OCI-LY1 (cell line): ENCODE measurements at regions not wholly inside any gene's neighbourhood (a gene's known extent, or its start where the extent isn't known, plus 50 kb on each side); places are given as distances from the start of the nearest gene placed in this dataset.

Experiments used
- H2AFZ ChIP-seq: fragments of 200-600 bp; sonication (generic), shearing (Covaris generic); 2 replicates; pipeline ENCODE4 v1.6.0; 2014; ENCODE audit warnings: antibody characterized with exemption, mild to moderate bottlenecking, low read length
- H3F3A ChIP-seq: fragments of 200-600 bp; sonication (generic), shearing (Covaris generic); 2 replicates; pipeline ENCODE4 v1.6.0; 2014; ENCODE audit warnings: mild to moderate bottlenecking, antibody characterized with exemption, low read length, moderate library complexity; ENCODE audit not compliant: insufficient read depth
- H3K27ac ChIP-seq: fragments of 200-600 bp; sonication (generic); 2 replicates; pipeline ENCODE4 v1.5.1; 2014; ENCODE audit warnings: low read length, mixed run types, mild to moderate bottlenecking, low read depth; ENCODE audit not compliant: poor library complexity, severe bottlenecking
- H3K27me3 ChIP-seq: fragments of 200-600 bp; sonication (generic); 2 replicates; pipeline ENCODE4 v1.6.0; 2014; ENCODE audit warnings: antibody characterized with exemption, mild to moderate bottlenecking, low read length, moderate library complexity; ENCODE audit not compliant: insufficient read depth
- H3K36me3 ChIP-seq: fragments of 200-600 bp; sonication (generic); 2 replicates; pipeline ENCODE4 v1.6.1; 2014; ENCODE audit warnings: mild to moderate bottlenecking, antibody characterized with exemption, low read length, moderate library complexity, mixed read lengths; ENCODE audit not compliant: insufficient read depth
- H3K4me1 ChIP-seq: fragments of 200-600 bp; sonication (generic); 2 replicates; pipeline ENCODE4 v1.5.1; 2014; ENCODE audit warnings: mild to moderate bottlenecking, low read length, moderate library complexity; ENCODE audit not compliant: insufficient read depth, severe bottlenecking
- H3K4me2 ChIP-seq: fragments of 200-600 bp; sonication (generic), shearing (Covaris generic); 2 replicates; pipeline ENCODE4 v1.6.1; 2014; ENCODE audit warnings: low read length
- H3K4me3 ChIP-seq: fragments of 200-600 bp; sonication (generic); 2 replicates; pipeline ENCODE4 v1.5.1; 2014; ENCODE audit warnings: low read length, low read depth, mild to moderate bottlenecking, mixed read lengths; ENCODE audit not compliant: poor library complexity, severe bottlenecking
- H3K79me2 ChIP-seq: fragments of 200-600 bp; shearing (Covaris generic); 2 replicates; pipeline ENCODE4 v1.6.1; 2016; ENCODE audit warnings: mixed run types, low read length, mixed read lengths; ENCODE audit not compliant: insufficient read depth
- H3K9ac ChIP-seq: fragments of 200-600 bp; sonication (generic), shearing (Covaris generic); 2 replicates; pipeline ENCODE4 v1.6.1; 2014; ENCODE audit warnings: mild to moderate bottlenecking, low read length, mixed read lengths
- H3K9me2 ChIP-seq: fragments of 200-600 bp; sonication (generic), shearing (Covaris generic); 2 replicates; pipeline ENCODE4 v1.6.1; 2014; ENCODE audit warnings: low read depth, mild to moderate bottlenecking, low read length, mixed read lengths
- H3K9me3 ChIP-seq: fragments of 200-600 bp; shearing (Covaris generic); 2 replicates; pipeline ENCODE4 v1.6.1; 2014; ENCODE audit warnings: low read length, mixed read lengths
- H4K20me1 ChIP-seq: fragments of 200-600 bp; sonication (generic), shearing (Covaris generic); 2 replicates; pipeline ENCODE4 v1.6.0; 2016; ENCODE audit warnings: mild to moderate bottlenecking, low read length; ENCODE audit not compliant: insufficient read depth
- CTCF ChIP-seq: fragments of 200-600 bp; sonication (generic), shearing (Covaris generic); IDR thresholded peaks from 2 replicates; pipeline ENCODE4 v1.5.1; 2017; ENCODE audit warnings: mild to moderate bottlenecking, antibody characterized with exemption, low read length, moderate library complexity, mixed read lengths
- EZH2 ChIP-seq: fragments of 200-600 bp; sonication (generic), shearing (Covaris generic); IDR thresholded peaks from 2 replicates; pipeline ENCODE4 v1.8.0; 2017; ENCODE audit warnings: borderline replicate concordance, mixed run types, mild to moderate bottlenecking, antibody characterized with exemption, low read length, moderate library complexity, mixed read lengths

GRCh38 chr1:177439301-177439700 is 268.5 kb downstream of the BRINP2 start:
- no peaks in the 10 kb centered on the region for H4K20me1 ChIP-seq
- H3K4me2 ChIP-seq = no peak overlapping the region
- no peaks in the 10 kb centered on the region for H3K9me3 ChIP-seq
- H3K4me3 ChIP-seq = no peak overlapping the region
- no peaks in the 10 kb centered on the region for H3K79me2 ChIP-seq
- no peaks in the 10 kb centered on the region for H3K27me3 ChIP-seq
- no peak overlapping the region for H2AFZ ChIP-seq
- no peaks in the 10 kb centered on the region for H3K36me3 ChIP-seq
- H3K9ac ChIP-seq = no peak overlapping the region
- no peaks in the 10 kb centered on the region for H3K4me1 ChIP-seq
- H3F3A ChIP-seq = no peaks in the 10 kb centered on the region
- no peak for TF ChIP-seq CTCF
- TF ChIP-seq EZH2 = no peak
- H3K27ac ChIP-seq = no peak overlapping the region
- no peaks in the 10 kb centered on the region for H3K9me2 ChIP-seq

GRCh38 chr1:177435364-177435763 is 264.6 kb downstream of the BRINP2 start:
- H3K9me3 ChIP-seq = no peaks in the 10 kb centered on the region
- H3K27me3 ChIP-seq = no peaks in the 10 kb centered on the region
- no peaks in the 10 kb centered on the region for H3K9me2 ChIP-seq
- no peaks in the 10 kb centered on the region for H3K79me2 ChIP-seq
- no peaks in the 10 kb centered on the region for H4K20me1 ChIP-seq
- no peak overlapping the region for H3K4me3 ChIP-seq
- no peak overlapping the region for H3K4me2 ChIP-seq
- TF ChIP-seq CTCF (no peak), EZH2 (no peak)
- H3K9ac ChIP-seq = no peak overlapping the region
- no peaks in the 10 kb centered on the region for H3K4me1 ChIP-seq
- no peaks in the 10 kb centered on the region for H3K36me3 ChIP-seq
- no peaks in the 10 kb centered on the region for H3F3A ChIP-seq
- H3K27ac ChIP-seq = no peak overlapping the region
- no peak overlapping the region for H2AFZ ChIP-seq

- no peaks in the 10 kb centered on the region for H3F3A ChIP-seq
- no peaks in the 10 kb centered on the region for H3K27me3 ChIP-seq
- H3K4me1 ChIP-seq = no peaks in the 10 kb centered on the region
- no peaks in the 10 kb centered on the region for H3K79me2 ChIP-seq
- H3K4me2 ChIP-seq = no peak overlapping the region
- H2AFZ ChIP-seq = no peak overlapping the region
- no peak overlapping the region for H3K27ac ChIP-seq
- no peaks in the 10 kb centered on the region for H3K9me3 ChIP-seq
- H3K9me2 ChIP-seq = no peaks in the 10 kb centered on the region
- no peak overlapping the region for H3K4me3 ChIP-seq
- H4K20me1 ChIP-seq = no peaks in the 10 kb centered on the region
- no peak for TF ChIP-seq EZH2
- peak; percentile 28 for TF ChIP-seq CTCF
- H3K36me3 ChIP-seq = no peaks in the 10 kb centered on the region
- no peak overlapping the region for H3K9ac ChIP-seq
These were observed 262.1 kb downstream of the BRINP2 start for GRCh38 chr1:177432897-177433296.
